K562 (cell line): ENCODE measurements at regions not wholly inside any gene's neighbourhood (a gene's known extent, or its start where the extent isn't known, plus 50 kb on each side); places are given as distances from the start of the nearest gene placed in this dataset.

Experiments used
- ATAC-seq: fragments of 200-7000 bp; cut with Tn5 transposase; 3 replicates; pipeline ENCODE4 v1.9.1; 2020; ENCODE audit warnings: moderate library complexity
- BruUV-seq: library from RNA; stranded (reverse); fragments of 400-500 nt; replicated peaks from 2 replicates; lab custom pipeline; 2021; lab: Mats Ljungman, UMichigan
- CTCF ChIA-PET: fragments of 300-600 bp; formaldehyde crosslinking; extraction: SDS; loops from one replicate; lab custom pipeline; 2021; ENCODE audit warnings: low intra/inter-chr PET ratio; lab: Yijun Ruan, JAX
- POLR2A ChIA-PET: fragments of 300-600, 350-650 bp; sonication (Branson Sonifier 250); formaldehyde crosslinking; extraction: SDS; loops from one replicate; lab custom pipeline; 2021; ENCODE audit warnings: antibody characterized with exemption, inconsistent platforms; lab: Yijun Ruan, JAX
- DNase-seq, 4 experiments: peaks; one replicate each; pipeline versions ENCODE4 v3.0.0 to v3.0.0-alpha.2; 2011 to 2018; ENCODE audit warnings: low spot score in 3 of 4, mixed read lengths in 3 of 4; ENCODE audit errors: extremely low read depth in 1 of 4
- FAIRE-seq: peaks from 2 replicates; lab custom pipeline; 2011; peaks lifted over from hg19 to GRCh38; lab: Jason Lieb, UNC
- H2AFZ ChIP-seq: 2 replicates; pipeline ENCODE4 v1.6.0; 2011; ENCODE audit warnings: low read depth, low read length, control low read depth, inconsistent platforms
- H3K27ac ChIP-seq: fragments of 200-600 bp; 3 replicates; pipeline ENCODE4 v1.8.0; 2011; ENCODE audit warnings: low read depth, mild to moderate bottlenecking, control low read depth, inconsistent platforms, low read length, moderate library complexity, mixed read lengths; ENCODE audit errors: extremely low read depth
- H3K27me3 ChIP-seq, 2 experiments: fragments of 300-600 bp in 1 of 2; 2 replicates in 1 of 2; 3 replicates in 1 of 2; pipeline versions ENCODE4 v1.6.0 to v1.8.0; 2011; ENCODE audit warnings: inconsistent platforms in 2 of 2, low read length in 2 of 2, mild to moderate bottlenecking in 1 of 2, mixed read lengths in 1 of 2, moderate library complexity in 1 of 2; ENCODE audit not compliant: control insufficient read depth in 2 of 2, insufficient read depth in 2 of 2
- H3K36me3 ChIP-seq: fragments of 300-600 bp; 3 replicates; pipeline ENCODE4 v1.8.0; 2011; ENCODE audit warnings: mild to moderate bottlenecking, low read length, inconsistent platforms; ENCODE audit not compliant: control insufficient read depth, insufficient read depth
- H3K4me1 ChIP-seq, 2 experiments: fragments of 200-600 bp in 1 of 2; replicated peaks in 1 of 2; 2 replicates in 1 of 2; 3 replicates in 1 of 2; pipeline versions ENCODE4 v1.5.1 to v1.8.0; 2011; ENCODE audit warnings: inconsistent platforms in 2 of 2, low read length in 2 of 2, mild to moderate bottlenecking in 1 of 2, mixed read lengths in 1 of 2, moderate library complexity in 1 of 2; ENCODE audit not compliant: control insufficient read depth in 2 of 2, insufficient read depth in 2 of 2
- H3K4me2 ChIP-seq: 2 replicates; pipeline ENCODE4 v1.6.1; 2011; ENCODE audit warnings: low read length, control low read depth, inconsistent platforms, mixed read lengths; ENCODE audit not compliant: insufficient read depth
- H3K4me3 ChIP-seq: fragments of 200-600 bp; sonication (generic), shearing (Covaris generic); 2 replicates; pipeline ENCODE4 v1.5.1; 2016; ENCODE audit warnings: control low read depth, inconsistent platforms
- H3K79me2 ChIP-seq: fragments of 200-600 bp; 3 replicates; pipeline ENCODE4 v1.8.0; 2011; ENCODE audit warnings: low read length, inconsistent platforms; ENCODE audit not compliant: control insufficient read depth, insufficient read depth
- H3K9ac ChIP-seq, 2 experiments: 2 replicates each; pipeline versions ENCODE4 v1.6.0 to v1.6.1; 2011; ENCODE audit warnings: low read depth in 2 of 2, low read length in 2 of 2, control low read depth in 1 of 2, inconsistent platforms in 1 of 2, mild to moderate bottlenecking in 1 of 2, mixed read lengths in 1 of 2; ENCODE audit not compliant: insufficient read depth in 1 of 2
- H3K9me1 ChIP-seq: one replicate; pipeline ENCODE4 v1.6.0; 2011; ENCODE audit warnings: inconsistent platforms, mild to moderate bottlenecking, low read length, moderate library complexity; ENCODE audit not compliant: control insufficient read depth, insufficient read depth
- H3K9me3 ChIP-seq: replicated peaks from 2 replicates; pipeline ENCODE4 v1.5.1; 2011; ENCODE audit warnings: low read depth, low read length, inconsistent platforms; ENCODE audit not compliant: control insufficient read depth, insufficient read depth
- H4K20me1 ChIP-seq: replicated peaks from 2 replicates; pipeline ENCODE4 v1.6.1; 2011; ENCODE audit warnings: low read length, inconsistent platforms, mixed read lengths; ENCODE audit not compliant: control insufficient read depth, insufficient read depth
- CREM ChIP-seq: IDR thresholded peaks from 2 replicates; pipeline ENCODE4 v1.6.1; 2014; ENCODE audit warnings: antibody characterized with exemption, low read depth
- EGR1 ChIP-seq: fragments of 450-650 bp; conservative IDR thresholded peaks from 2 replicates; pipeline ENCODE4 v1.6.1; 2017; ENCODE audit warnings: mild to moderate bottlenecking
- EZH2 ChIP-seq: IDR thresholded peaks from 2 replicates; pipeline ENCODE4 v1.6.1; 2012; ENCODE audit warnings: low read depth, mild to moderate bottlenecking, inconsistent platforms, low read length, borderline replicate concordance
- HNRNPL ChIP-seq: fragments of 200-400 bp; formaldehyde crosslinking; IDR thresholded peaks from 2 replicates; pipeline ENCODE4 v1.6.1; 2017; ENCODE audit warnings: low read depth, mild to moderate bottlenecking, low read length
- KAT7 ChIP-seq: sonication (generic); formaldehyde crosslinking; IDR thresholded peaks from 2 replicates; pipeline ENCODE4 v1.8.0; 2022; ENCODE audit warnings: missing genetic modification reagents, mild to moderate bottlenecking, borderline replicate concordance
- LARP7 ChIP-seq: fragments of 450-650 bp; IDR thresholded peaks from 2 replicates; pipeline ENCODE4 v1.6.1; 2016
- PHF8 ChIP-seq: fragments of 200-600 bp; sonication (generic); IDR thresholded peaks from 2 replicates; pipeline ENCODE4 v1.6.1; 2012; ENCODE audit warnings: mixed run types, mild to moderate bottlenecking, inconsistent platforms, low read length, moderate library complexity, borderline replicate concordance
- PHTF2 ChIP-seq: fragments of 250-450 bp; sonication (Bioruptor Pico); IDR thresholded peaks from 2 replicates; pipeline ENCODE4 v1.5.0; 2021; ENCODE audit warnings: mild to moderate bottlenecking
- STAT5A ChIP-seq: IDR thresholded peaks from 2 replicates; pipeline ENCODE4 v1.6.1; 2012; ENCODE audit warnings: low read length, inconsistent platforms, borderline replicate concordance
- TGIF2 ChIP-seq: sonication (generic); formaldehyde crosslinking; IDR thresholded peaks from 2 replicates; pipeline ENCODE4 v1.8.1; 2022; ENCODE audit warnings: mild to moderate bottlenecking, missing genetic modification reagents, moderate library complexity
- U2AF1 ChIP-seq: fragments of 200-400 bp; formaldehyde crosslinking; optimal IDR thresholded peaks from 2 replicates; pipeline ENCODE3; 2017; ENCODE audit warnings: mild to moderate bottlenecking, low read depth, low read length, moderate library complexity
- ZNF239 ChIP-seq: fragments of 250-450 bp; sonication (Bioruptor Pico); IDR thresholded peaks from 2 replicates; pipeline ENCODE4 v1.4.0; 2020; ENCODE audit warnings: mild to moderate bottlenecking
- ZNF408 ChIP-seq: fragments of 250-450 bp; sonication (Bioruptor Pico); IDR thresholded peaks from 2 replicates; pipeline ENCODE4 v1.4.0; 2020; ENCODE audit warnings: low read depth, mild to moderate bottlenecking, moderate library complexity
- ZNF764 ChIP-seq: fragments of 250-450 bp; sonication (Bioruptor Pico); IDR thresholded peaks from 2 replicates; pipeline ENCODE4 v1.4.0; 2020; ENCODE audit warnings: low read depth, mild to moderate bottlenecking, moderate library complexity
- WGBS: fragments of 100-300 bp; shearing (Covaris generic); methylation state at CpG from one replicate; pipeline ENCODE4 v1.1.6; 2016; ENCODE audit warnings: low coverage, mixed read lengths; ENCODE audit not compliant: insufficient coverage; ENCODE audit errors: missing lambda C conversion rate; 5-methylcytosine and 5-hydroxymethylcytosine counted together
- in situ Hi-C: fragments of 300-500 bp; cut with MboI; formaldehyde crosslinking; loops from 4 replicates; pipeline ENCODE4 v1.15.0; 2018; ENCODE audit warnings: inconsistent platforms, mixed read lengths
- intact Hi-C: fragments of 100-400 bp; cut with micrococcal nuclease; formaldehyde crosslinking; loops from 2 replicates; pipeline ENCODE4 v1.14.2; 2022
- TF ChIP-seq, protein P1 (sequence below): sonication (generic); formaldehyde crosslinking; IDR thresholded peaks from 2 replicates; pipeline ENCODE4 v1.8.0; 2022; ENCODE audit warnings: missing genetic modification reagents, mild to moderate bottlenecking, moderate library complexity, borderline replicate concordance

DNA sequence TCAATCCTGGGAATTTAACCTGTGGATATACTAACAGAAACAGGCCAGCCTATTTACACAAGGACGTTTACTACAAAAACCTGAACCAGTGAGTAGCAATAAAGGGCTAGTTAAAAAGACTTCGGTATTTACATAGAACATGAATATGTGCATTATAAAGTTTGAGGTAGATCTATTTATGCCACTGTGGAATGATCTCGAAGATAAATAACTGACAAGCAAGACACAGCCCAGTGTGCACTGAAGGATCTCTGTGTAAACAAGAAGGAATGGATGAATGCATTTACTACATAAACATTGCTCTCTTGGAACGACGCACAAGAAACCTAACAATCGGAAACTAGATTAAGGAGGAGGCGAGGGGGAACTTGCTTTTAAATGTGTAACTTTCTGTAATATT lies 132.0 kb upstream of the NSMCE3 start:
- H3K79me2 ChIP-seq, result no peaks in the 10 kb centered on the region
- POLR2A ChIA-PET, result no interaction called here
- no peak overlapping the region for H3K27ac ChIP-seq
- H3K27me3 ChIP-seq, result peaks cover 0 to 4% of the 10 kb centered on the region in 2 experiments; a peak in 1 of 5 replicates
- no peaks in the 10 kb centered on the region for H3K36me3 ChIP-seq
- H3K4me3 ChIP-seq, result no peak overlapping the region
- under 1% methylated on average over 7 of the region's 7 CpGs for WGBS
- no peak for ATAC-seq
- CTCF ChIA-PET, result no interaction called here
- no peak overlapping the region for H2AFZ ChIP-seq
- H3K4me1 ChIP-seq, result no peaks in the 10 kb centered on the region
- no peaks in the 10 kb centered on the region for H4K20me1 ChIP-seq
- no peak for DNase-seq
- intact Hi-C loops (no loop called here), in situ Hi-C loops (no loop called here)
- no peak for FAIRE-seq
- no peaks in the 10 kb centered on the region for H3K9me1 ChIP-seq
- no peaks in the 10 kb centered on the region for H3K9me3 ChIP-seq
- no peak overlapping the region for H3K9ac ChIP-seq
- H3K4me2 ChIP-seq, result no peak overlapping the region
- no TSS peak for BruUV-seq
- TF ChIP-seq PHF8 (no peak), LARP7 (no peak), CREM (no peak), STAT5A (no peak), TGIF2 (CRISPR knock-in tag) (no peak), ZNF408 (CRISPR knock-in tag) (no peak), U2AF1 (no peak), ZNF239 (CRISPR knock-in tag) (no peak), KAT7 (CRISPR knock-in tag) (no peak), EZH2 (no peak), HNRNPL (no peak), EGR1 (no peak), PHTF2 (no peak), ZNF764 (CRISPR knock-in tag) (no peak)
- TF ChIP-seq, protein P1, sequence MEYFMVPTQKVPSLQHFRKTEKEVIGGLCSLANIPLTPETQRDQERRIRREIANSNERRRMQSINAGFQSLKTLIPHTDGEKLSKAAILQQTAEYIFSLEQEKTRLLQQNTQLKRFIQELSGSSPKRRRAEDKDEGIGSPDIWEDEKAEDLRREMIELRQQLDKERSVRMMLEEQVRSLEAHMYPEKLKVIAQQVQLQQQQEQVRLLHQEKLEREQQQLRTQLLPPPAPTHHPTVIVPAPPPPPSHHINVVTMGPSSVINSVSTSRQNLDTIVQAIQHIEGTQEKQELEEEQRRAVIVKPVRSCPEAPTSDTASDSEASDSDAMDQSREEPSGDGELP (CRISPR knock-in tag), result no peak
